22Rv1 (cell line): ENCODE measurements at regions not wholly inside any gene's neighbourhood (a gene's known extent, or its start where the extent isn't known, plus 50 kb on each side); places are given as distances from the start of the nearest gene placed in this dataset.

Experiments used
- CTCF ChIP-seq: fragments of 450-650 bp; IDR thresholded peaks from 2 replicates; pipeline ENCODE4 v1.5.1; 2017; ENCODE audit warnings: mild to moderate bottlenecking
- ZFX ChIP-seq: fragments of 450-650 bp; IDR thresholded peaks from 2 replicates; pipeline ENCODE4 v1.6.1; 2017; ENCODE audit warnings: antibody characterized with exemption, borderline replicate concordance

GRCh38 chr2:58875436-58875835, 634.3 kb upstream of the FANCL start:
- no peak for TF ChIP-seq CTCF
- no peak for TF ChIP-seq ZFX
